Gastrocnemius medialis (tissue), 4 donors: ENCODE measurements at regions not wholly inside any gene's neighbourhood (a gene's known extent, or its start where the extent isn't known, plus 50 kb on each side); places are given as distances from the start of the nearest gene placed in this dataset.

Experiments used
- ATAC-seq, 2 donors: fragments of 150-250 bp; one replicate each; pipeline ENCODE4 v1.9.1; 2016
- DNase-seq, 2 donors: peaks; one replicate each; pipeline ENCODE4 v3.0.0-alpha.2; 2019
- H3K27ac ChIP-seq, 4 donors: fragments of 200-600 bp; sonication (generic); 1 replicate in 1 of 4; 2 replicates in 3 of 4; pipeline ENCODE4 v1.5.1; 2016 to 2018; ENCODE audit warnings: mild to moderate bottlenecking in 2 of 4, moderate library complexity in 1 of 4
- H3K27me3 ChIP-seq, 3 donors: fragments of 200-600 bp; sonication (generic) in 2 of 3; 1 replicate in 1 of 3; 2 replicates in 2 of 3; pipeline versions ENCODE4 v1.5.1 to v1.6.0; 2016 to 2019; ENCODE audit warnings: mild to moderate bottlenecking in 1 of 3, moderate library complexity in 1 of 3
- H3K36me3 ChIP-seq, 2 donors: fragments of 200-600 bp; sonication (generic) in 1 of 2; one replicate each; pipeline ENCODE4 v1.5.1; 2017 to 2018
- H3K4me1 ChIP-seq, 2 donors: fragments of 200-600 bp; sonication (generic) in 1 of 2; one replicate each; pipeline ENCODE4 v1.5.1; 2016 to 2017; ENCODE audit warnings: mild to moderate bottlenecking in 2 of 2
- H3K4me3 ChIP-seq, 4 donors: fragments of 200-600 bp; sonication (generic) in 3 of 4; 1 replicate in 1 of 4; 2 replicates in 3 of 4; pipeline ENCODE4 v1.5.1; 2016 to 2019; ENCODE audit warnings: mild to moderate bottlenecking in 2 of 4
- H3K9me3 ChIP-seq, 3 donors: fragments of 200-600 bp; sonication (generic) in 2 of 3; 1 replicate in 1 of 3; 2 replicates in 2 of 3; pipeline ENCODE4 v1.5.1; 2016 to 2019
- CTCF ChIP-seq, 5 experiments: fragments of 450-650 bp in 3 of 5; fragments of 200-600 bp in 2 of 5; sonication (generic) in 2 of 5; IDR thresholded peaks in 4 of 5; conservative IDR thresholded peaks in 1 of 5; 1 replicate in 4 of 5; 2 replicates in 1 of 5; pipeline ENCODE4 v1.5.1; 2016 to 2019; ENCODE audit warnings: antibody characterized with exemption in 5 of 5, mild to moderate bottlenecking in 3 of 5, moderate library complexity in 3 of 5
- POLR2A ChIP-seq, 2 donors: fragments of 450-650 bp; IDR thresholded peaks; one replicate each; pipeline ENCODE4 v1.6.1; 2017; ENCODE audit warnings: antibody characterized with exemption in 2 of 2, mild to moderate bottlenecking in 2 of 2, moderate library complexity in 2 of 2
- in situ Hi-C, 4 donors: fragments of 200-750 bp; cut with MboI; loops; one replicate each; pipeline versions ENCODE4 v1.15.0 to v1.8.0; 2017; ENCODE audit warnings: low sequenced_read_pairs in 4 of 4
- intact Hi-C: fragments of 100-400 bp; cut with DNase I; formaldehyde crosslinking; loops from one replicate; pipeline ENCODE4 v1.15.1; 2023; ENCODE audit warnings: low total_unique reads

- Histone ChIP-seq H3K4me3 (no peak overlapping the region), H3K27me3 (no peaks in the 10 kb centered on the region), H3K4me1 (no peaks in the 10 kb centered on the region), H3K27ac (no peak overlapping the region), H3K9me3 (no peaks in the 10 kb centered on the region), H3K36me3 (no peaks in the 10 kb centered on the region)
- peak in 1 of 2 donors; percentile 54 for ATAC-seq
- in situ Hi-C loops (no loop called here), intact Hi-C loops (no loop called here)
- no peak for TF ChIP-seq POLR2A (IDR thresholded peaks at IDR 0.05)
- TF ChIP-seq CTCF (IDR thresholded peaks at IDR 0.05 in 4 of 5, conservative IDR thresholded peaks at IDR 0.05 in 1 of 5), result no peak
- DNase-seq, result no peak
Observed at GRCh38 chr10:47173929-47174442, 126.0 kb upstream of the GDF10 start.

GRCh38 chr10:47175181-47176123 is 124.5 kb upstream of the GDF10 start:
- no peaks in the 10 kb centered on the region for H3K4me1 ChIP-seq
- DNase-seq (no peak), ATAC-seq (no peak)
- no peak overlapping the region for H3K4me3 ChIP-seq
- no peaks in the 10 kb centered on the region for H3K27me3 ChIP-seq
- in situ Hi-C loops, result no loop called here
- TF ChIP-seq POLR2A (IDR thresholded peaks at IDR 0.05) (no peak), CTCF (IDR thresholded peaks at IDR 0.05 in 4 of 5, conservative IDR thresholded peaks at IDR 0.05 in 1 of 5) (no peak)
- H3K36me3 ChIP-seq, result no peaks in the 10 kb centered on the region
- no peak overlapping the region for H3K27ac ChIP-seq
- no peaks in the 10 kb centered on the region for H3K9me3 ChIP-seq
- intact Hi-C loops, result no loop called here

- Histone ChIP-seq H3K9me3 (no peaks in the 10 kb centered on the region), H3K36me3 (no peaks in the 10 kb centered on the region), H3K4me1 (no peaks in the 10 kb centered on the region), H3K27ac (no peak overlapping the region), H3K27me3 (no peaks in the 10 kb centered on the region), H3K4me3 (no peak overlapping the region)
- TF ChIP-seq POLR2A (IDR thresholded peaks at IDR 0.05), result no peak
- TF ChIP-seq CTCF (IDR thresholded peaks at IDR 0.05 in 4 of 5, conservative IDR thresholded peaks at IDR 0.05 in 1 of 5), result no peak
- intact Hi-C loops (no loop called here), in situ Hi-C loops (no loop called here)
- ATAC-seq (no peak), DNase-seq (no peak)
Observed at GRCh38 chr10:47176206-47176902, 123.6 kb upstream of the GDF10 start.

GRCh38 chr10:47176903-47177868 is 122.8 kb upstream of the GDF10 start:
- no peak for ATAC-seq
- H3K27me3 ChIP-seq, result no peaks in the 10 kb centered on the region
- H3K9me3 ChIP-seq, result no peaks in the 10 kb centered on the region
- intact Hi-C loops, result no loop called here
- no peaks in the 10 kb centered on the region for H3K36me3 ChIP-seq
- no peak for DNase-seq
- TF ChIP-seq CTCF (IDR thresholded peaks at IDR 0.05 in 4 of 5, conservative IDR thresholded peaks at IDR 0.05 in 1 of 5), result no peak
- TF ChIP-seq POLR2A (IDR thresholded peaks at IDR 0.05), result no peak
- H3K4me3 ChIP-seq, result no peak overlapping the region
- peaks cover 0 to 3% of the 10 kb centered on the region in 2 donors for H3K4me1 ChIP-seq
- in situ Hi-C loops, result no loop called here
- H3K27ac ChIP-seq, result no peak overlapping the region
